GM18517 (cell line): ENCODE measurements at regions not wholly inside any gene's neighbourhood (a gene's known extent, or its start where the extent isn't known, plus 50 kb on each side); places are given as distances from the start of the nearest gene placed in this dataset.

ENCODE experiments used
- ATAC-seq: cut with Tn5 transposase; IDR thresholded peaks from one replicate; pipeline ENCODE4 v1.9.1; 2021; ENCODE audit warnings: mild to moderate bottlenecking, moderate library complexity; ENCODE audit not compliant: unreplicated experiment

- no peak for ATAC-seq
Observed at GRCh38 chr4:175511861-175512260, 300.2 kb downstream of the GPM6A start.

DNA sequence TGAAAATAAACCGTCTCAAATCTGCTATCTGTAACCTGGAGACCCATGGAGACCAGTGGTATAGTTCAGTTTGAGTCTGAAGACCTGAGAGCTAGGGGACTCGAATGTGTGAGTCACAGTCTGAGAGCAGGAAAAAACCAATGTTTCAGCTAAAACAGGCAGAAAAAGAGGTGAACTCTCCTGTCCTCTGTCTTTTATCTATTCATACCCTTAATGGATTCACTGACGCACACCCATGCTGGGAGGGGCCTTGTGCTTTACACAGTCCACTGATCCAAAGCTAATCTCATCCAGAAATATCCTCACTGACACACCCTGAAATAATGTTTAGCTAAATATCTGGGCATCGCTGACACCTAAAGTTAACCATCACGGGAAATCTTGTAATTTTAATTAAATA lies 297.9 kb downstream of the GPM6A start:
- ATAC-seq, result no peak

DNA sequence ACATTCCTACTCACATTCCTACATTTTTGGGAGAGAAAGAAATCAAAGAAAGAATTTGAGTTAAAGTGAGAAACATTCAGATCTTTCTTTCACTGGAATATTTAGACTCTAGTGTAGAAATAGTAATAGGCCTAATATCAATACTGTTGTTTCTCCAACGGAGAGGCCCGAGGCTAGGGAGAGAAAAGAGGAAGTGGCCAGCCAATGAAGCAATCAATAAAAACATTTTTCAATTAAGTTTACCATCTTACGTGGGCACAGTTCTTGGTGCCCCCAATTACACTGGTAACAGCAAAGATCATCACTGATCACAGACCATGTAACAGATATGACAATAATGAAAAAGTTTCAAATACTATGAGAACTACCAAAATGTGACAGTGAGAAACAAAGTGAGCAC lies 281.4 kb downstream of the GPM6A start:
- ATAC-seq, result no peak

DNA sequence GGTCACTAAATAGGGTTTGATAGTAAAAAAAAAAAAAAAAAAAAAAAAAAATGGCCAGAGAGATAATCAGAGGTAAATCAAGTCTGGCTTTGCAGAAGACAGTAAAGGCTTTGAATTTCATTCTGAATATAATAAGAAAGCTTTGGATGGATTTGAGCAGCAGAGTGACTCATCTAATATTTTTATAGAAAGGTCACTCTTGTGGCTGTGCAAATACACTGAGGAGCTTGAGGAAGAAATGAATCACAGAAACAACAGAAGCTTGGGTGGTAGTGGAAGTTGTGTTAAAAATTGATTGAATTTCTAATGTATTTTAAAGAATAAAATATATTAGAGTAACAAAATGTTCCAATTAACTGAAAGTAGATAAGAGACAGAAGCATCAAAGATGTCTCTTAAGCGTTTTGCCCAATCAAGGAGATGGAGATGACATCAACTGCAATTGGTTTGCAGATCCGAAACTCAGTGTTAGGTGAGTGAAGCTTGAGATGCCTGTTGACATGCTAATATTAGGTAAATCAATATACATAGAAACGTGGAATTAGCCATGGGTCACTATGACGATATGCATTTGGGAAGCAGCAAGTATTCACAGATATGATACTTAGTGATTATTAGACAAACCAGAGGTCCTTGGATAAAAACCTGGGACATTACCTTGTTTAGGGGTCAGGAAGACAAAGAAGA lies 280.5 kb downstream of the GPM6A start:
- ATAC-seq, result no peak

- no peak for ATAC-seq
Observed at GRCh38 chr4:175536852-175537453, 275.1 kb downstream of the GPM6A start.

DNA sequence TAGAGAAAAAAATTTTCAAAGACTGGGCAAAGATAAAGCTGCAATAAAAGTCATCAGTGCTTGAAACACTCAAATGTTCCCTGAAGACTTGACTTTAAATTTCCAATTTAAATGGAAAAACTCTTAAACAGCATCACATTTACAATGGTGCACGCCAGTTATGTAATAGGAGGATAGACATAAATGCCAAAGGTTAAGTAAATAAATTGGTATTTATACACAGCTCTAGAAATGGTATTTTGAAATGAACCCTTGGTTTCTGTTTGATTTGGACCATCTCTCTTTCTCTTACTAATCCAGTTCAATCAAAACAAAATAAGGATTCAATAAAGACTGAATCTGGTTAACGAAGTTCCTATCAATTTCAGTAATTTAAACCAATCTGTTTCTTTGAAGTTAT lies 272.6 kb downstream of the GPM6A start:
- no peak for ATAC-seq

DNA sequence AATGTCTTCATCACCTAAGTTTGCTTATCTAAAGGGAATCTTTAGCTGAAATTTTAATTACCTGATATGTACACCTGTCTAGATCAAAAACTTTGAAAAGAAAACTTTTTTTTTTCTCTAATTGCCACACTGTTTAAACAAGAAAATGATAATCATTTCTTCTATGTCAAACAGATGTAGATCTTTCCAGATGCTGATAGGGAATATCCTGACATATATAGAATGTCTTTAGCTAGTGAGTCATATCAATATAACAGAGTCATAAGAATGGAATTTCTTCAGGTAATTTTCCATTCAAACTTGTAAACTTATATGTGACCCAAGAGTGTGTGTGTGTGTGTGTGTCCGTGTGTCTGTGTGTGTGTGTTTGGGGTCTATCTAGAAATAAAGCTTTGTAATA lies 271.9 kb downstream of the GPM6A start:
- no peak for ATAC-seq

DNA sequence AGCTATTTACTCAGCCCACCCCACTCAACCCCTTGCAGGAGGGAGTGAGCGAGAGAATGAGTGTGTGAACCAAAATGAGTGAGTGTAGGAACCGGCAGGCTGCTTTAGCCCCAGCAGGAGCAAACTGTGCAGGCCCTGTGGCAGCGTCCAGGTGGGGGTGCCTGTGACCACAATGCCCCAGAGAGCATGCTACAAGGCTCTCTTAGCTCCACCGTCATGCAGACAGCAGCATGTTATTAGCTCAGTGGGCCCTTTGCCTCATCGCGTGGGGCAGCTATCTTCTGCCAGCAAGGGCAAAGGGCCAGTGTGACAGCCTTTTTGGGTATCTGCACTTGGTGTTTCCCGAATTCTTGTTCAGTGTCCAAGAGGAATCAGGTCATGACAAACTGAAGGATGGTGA lies 271.3 kb downstream of the GPM6A start:
- no peak for ATAC-seq

- ATAC-seq, result no peak
Observed at GRCh38 chr4:175542786-175543185, 269.3 kb downstream of the GPM6A start.

GRCh38 chr4:175559126-175559525 lies 252.9 kb downstream of the GPM6A start:
- ATAC-seq, result no peak

GRCh38 chr4:175559526-175559925 lies 252.5 kb downstream of the GPM6A start:
- ATAC-seq, result no peak

DNA sequence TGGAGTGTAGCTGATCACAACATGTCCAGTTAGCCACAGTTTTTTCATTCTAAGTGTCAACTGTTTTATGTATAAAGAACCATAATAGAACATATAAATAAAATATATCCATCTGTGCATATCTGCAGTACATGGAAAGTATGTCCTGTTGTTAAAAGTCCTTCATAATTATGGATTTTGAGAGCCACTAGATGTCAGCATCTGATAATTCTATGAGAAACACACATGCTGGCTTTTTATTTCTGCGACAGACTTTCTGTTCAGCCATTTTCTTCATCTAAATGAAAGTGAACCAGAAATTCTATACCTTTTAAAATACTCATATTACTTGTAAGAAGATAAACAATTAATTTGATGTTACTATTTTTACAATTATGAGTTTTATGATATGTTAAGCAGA lies 251.5 kb downstream of the GPM6A start:
- no peak for ATAC-seq

- no peak for ATAC-seq
Observed at GRCh38 chr4:175561696-175562095, 250.4 kb downstream of the GPM6A start.

DNA sequence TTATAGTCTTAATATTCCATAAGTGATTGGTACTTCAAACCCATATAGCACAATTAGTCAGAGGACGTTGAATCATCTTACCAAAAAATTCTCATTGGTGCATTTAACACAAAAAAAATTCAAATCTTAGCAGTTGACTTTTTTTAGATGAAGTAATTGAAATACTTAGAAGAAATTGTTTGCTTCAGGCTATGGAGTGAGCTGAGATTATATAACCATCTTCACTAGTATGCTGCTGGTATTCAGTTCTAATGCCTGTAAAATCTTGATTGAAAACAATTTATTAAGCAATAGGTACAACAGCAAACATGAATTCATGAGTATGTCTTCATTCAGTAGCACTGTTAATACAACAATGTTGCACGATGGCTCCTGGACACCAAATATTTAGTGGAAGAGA lies 250.0 kb downstream of the GPM6A start:
- ATAC-seq, result no peak

DNA sequence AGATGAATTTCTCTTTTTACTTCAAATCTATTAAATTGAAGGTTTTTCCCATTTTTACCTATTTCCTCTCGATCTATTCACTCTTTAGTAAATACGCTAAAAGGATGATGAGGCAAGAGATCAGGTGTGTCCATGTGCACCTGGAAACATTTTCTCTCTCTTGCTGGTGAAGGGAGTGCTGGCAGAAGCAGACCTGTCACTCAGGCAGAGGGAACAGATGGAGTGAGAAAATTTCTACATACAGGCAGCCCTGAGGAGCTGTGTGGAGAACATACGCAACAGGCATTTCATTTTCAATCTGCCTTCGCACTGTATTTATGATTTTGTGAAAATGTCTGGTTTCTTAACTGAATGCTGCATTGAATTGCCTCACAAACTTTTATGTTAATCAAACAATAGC lies 249.5 kb downstream of the GPM6A start:
- no peak for ATAC-seq
